ENCODE measurements at regions not wholly inside any gene's neighbourhood (a gene's known extent, or its start where the extent isn't known, plus 50 kb on each side); places are given as distances from the start of the nearest gene placed in this dataset.

DNA sequence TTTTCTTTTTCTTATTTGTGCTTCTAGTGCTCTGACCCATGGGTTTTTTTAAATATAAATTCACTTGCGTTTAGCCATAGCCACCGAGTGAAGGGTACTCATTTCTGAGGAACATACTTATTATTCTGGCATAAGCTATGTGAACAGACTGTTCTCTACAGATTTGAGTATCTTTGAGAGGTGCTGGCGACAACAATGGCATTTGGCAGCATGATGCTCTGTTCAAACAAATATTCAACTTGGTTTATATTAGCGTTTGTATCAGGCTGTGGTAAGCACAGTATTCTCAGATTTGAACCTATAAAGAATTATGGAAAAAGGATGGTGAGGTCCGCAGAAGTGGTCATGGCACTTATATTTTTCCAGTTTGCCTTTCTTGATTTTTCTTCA is 108.7 kb upstream of the LIMCH1 start:
- intact Hi-C loops (cut with micrococcal nuclease; ENCODE audit: unreplicated experiment) = no loop called here
- no peaks in the 10 kb centered on the region for H3K79me2 ChIP-seq (ENCODE audit: control insufficient read depth, insufficient read depth, low read length)
- H3K27me3 ChIP-seq (replicated peaks in 1 of 2; ENCODE audit: control insufficient read depth in 2 of 2, insufficient read depth in 2 of 2, low read length in 1 of 2) = no peaks in the 10 kb centered on the region; a peak in 1 of 4 replicates
- ChIA-PET CTCF (no interaction called here), POLR2A (no interaction called here), SMC1A (ENCODE audit: uncharacterized antibody, unreplicated experiment) (no interaction called here), RAD21 (ENCODE audit: unreplicated experiment) (no interaction called here)
- no peak overlapping the region for H3K9ac ChIP-seq (ENCODE audit: control insufficient read depth, insufficient read depth, low read length)
- H3K4me2 ChIP-seq (ENCODE audit: control insufficient read depth, insufficient read depth) = no peak overlapping the region
- no peaks in the 10 kb centered on the region for H3K36me3 ChIP-seq (ENCODE audit: control insufficient read depth in 2 of 2, insufficient read depth in 2 of 2, low read length in 1 of 2)
- in situ Hi-C loops (cut with MboI) = no loop called here
- no TSS peak for BruUV-seq (replicated peaks)
- H3K27ac ChIP-seq (ENCODE audit: control insufficient read depth, insufficient read depth) = no peak overlapping the region
- DNase-seq (ENCODE audit: low read depth, low spot score) (no peak), ATAC-seq (no peak), FAIRE-seq (no peak)
- no peaks in the 10 kb centered on the region for H3K9me3 ChIP-seq (replicated peaks; ENCODE audit: control insufficient read depth, insufficient read depth, low read length)
- H4K20me1 ChIP-seq (ENCODE audit: control insufficient read depth, insufficient read depth) = no peaks in the 10 kb centered on the region
- H2AFZ ChIP-seq (ENCODE audit: control insufficient read depth, low read depth, low read length) = no peak overlapping the region
- no peak for TF ChIP-seq EED (IDR thresholded peaks at IDR 0.05; ENCODE audit: low read depth)
- no peak for TF ChIP-seq IRF4 (IDR thresholded peaks at IDR 0.05; ENCODE audit: low read depth, low read length)
- TF ChIP-seq, protein P1, sequence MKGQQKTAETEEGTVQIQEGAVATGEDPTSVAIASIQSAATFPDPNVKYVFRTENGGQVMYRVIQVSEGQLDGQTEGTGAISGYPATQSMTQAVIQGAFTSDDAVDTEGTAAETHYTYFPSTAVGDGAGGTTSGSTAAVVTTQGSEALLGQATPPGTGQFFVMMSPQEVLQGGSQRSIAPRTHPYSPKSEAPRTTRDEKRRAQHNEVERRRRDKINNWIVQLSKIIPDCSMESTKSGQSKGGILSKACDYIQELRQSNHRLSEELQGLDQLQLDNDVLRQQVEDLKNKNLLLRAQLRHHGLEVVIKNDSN (IDR thresholded peaks at IDR 0.05; ENCODE audit: borderline replicate concordance, extremely low read length, insufficient read depth, low read depth, low read length) = no peak
- TF ChIP-seq, protein P2, sequence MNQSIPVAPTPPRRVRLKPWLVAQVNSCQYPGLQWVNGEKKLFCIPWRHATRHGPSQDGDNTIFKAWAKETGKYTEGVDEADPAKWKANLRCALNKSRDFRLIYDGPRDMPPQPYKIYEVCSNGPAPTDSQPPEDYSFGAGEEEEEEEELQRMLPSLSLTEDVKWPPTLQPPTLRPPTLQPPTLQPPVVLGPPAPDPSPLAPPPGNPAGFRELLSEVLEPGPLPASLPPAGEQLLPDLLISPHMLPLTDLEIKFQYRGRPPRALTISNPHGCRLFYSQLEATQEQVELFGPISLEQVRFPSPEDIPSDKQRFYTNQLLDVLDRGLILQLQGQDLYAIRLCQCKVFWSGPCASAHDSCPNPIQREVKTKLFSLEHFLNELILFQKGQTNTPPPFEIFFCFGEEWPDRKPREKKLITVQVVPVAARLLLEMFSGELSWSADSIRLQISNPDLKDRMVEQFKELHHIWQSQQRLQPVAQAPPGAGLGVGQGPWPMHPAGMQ (IDR thresholded peaks at IDR 0.05; ENCODE audit: borderline replicate concordance) = no peak
- TF ChIP-seq, protein P3, sequence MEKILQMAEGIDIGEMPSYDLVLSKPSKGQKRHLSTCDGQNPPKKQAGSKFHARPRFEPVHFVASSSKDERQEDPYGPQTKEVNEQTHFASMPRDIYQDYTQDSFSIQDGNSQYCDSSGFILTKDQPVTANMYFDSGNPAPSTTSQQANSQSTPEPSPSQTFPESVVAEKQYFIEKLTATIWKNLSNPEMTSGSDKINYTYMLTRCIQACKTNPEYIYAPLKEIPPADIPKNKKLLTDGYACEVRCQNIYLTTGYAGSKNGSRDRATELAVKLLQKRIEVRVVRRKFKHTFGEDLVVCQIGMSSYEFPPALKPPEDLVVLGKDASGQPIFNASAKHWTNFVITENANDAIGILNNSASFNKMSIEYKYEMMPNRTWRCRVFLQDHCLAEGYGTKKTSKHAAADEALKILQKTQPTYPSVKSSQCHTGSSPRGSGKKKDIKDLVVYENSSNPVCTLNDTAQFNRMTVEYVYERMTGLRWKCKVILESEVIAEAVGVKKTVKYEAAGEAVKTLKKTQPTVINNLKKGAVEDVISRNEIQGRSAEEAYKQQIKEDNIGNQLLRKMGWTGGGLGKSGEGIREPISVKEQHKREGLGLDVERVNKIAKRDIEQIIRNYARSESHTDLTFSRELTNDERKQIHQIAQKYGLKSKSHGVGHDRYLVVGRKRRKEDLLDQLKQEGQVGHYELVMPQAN (conservative IDR thresholded peaks at IDR 0.05) = no peak
- no peak for TF ChIP-seq GATAD2B (conservative IDR thresholded peaks at IDR 0.05; ENCODE audit: low read depth)
- TF ChIP-seq, protein P4, sequence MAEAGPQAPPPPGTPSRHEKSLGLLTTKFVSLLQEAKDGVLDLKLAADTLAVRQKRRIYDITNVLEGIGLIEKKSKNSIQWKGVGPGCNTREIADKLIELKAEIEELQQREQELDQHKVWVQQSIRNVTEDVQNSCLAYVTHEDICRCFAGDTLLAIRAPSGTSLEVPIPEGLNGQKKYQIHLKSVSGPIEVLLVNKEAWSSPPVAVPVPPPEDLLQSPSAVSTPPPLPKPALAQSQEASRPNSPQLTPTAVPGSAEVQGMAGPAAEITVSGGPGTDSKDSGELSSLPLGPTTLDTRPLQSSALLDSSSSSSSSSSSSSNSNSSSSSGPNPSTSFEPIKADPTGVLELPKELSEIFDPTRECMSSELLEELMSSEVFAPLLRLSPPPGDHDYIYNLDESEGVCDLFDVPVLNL (IDR thresholded peaks at IDR 0.05; ENCODE audit: low read depth, low read length) = no peak
- no peak for TF ChIP-seq TARDBP (IDR thresholded peaks at IDR 0.05; ENCODE audit: borderline replicate concordance)
- no peak for TF ChIP-seq PAX8 (IDR thresholded peaks at IDR 0.05)
- no peak for TF ChIP-seq CREB1 (IDR thresholded peaks at IDR 0.05; ENCODE audit: low read depth)
- no peak for TF ChIP-seq TCF12 (IDR thresholded peaks at IDR 0.05; ENCODE audit: low read depth, low read length)
- no peak for TF ChIP-seq RELA (IDR thresholded peaks at IDR 0.05; ENCODE audit: borderline replicate concordance, partially characterized antibody)
- TF ChIP-seq SP1 (IDR thresholded peaks at IDR 0.05; ENCODE audit: low read depth, low read length) = no peak
- H3K4me1 ChIP-seq (ENCODE audit: control insufficient read depth, insufficient read depth, low read length) = no peaks in the 10 kb centered on the region
- H3K4me3 ChIP-seq = no peak overlapping the region
- 16% methylated on average over 5 of the region's 5 CpGs for WGBS (ENCODE audit: insufficient coverage, insufficient replicate concordance, low lambda C conversion rate, missing lambda C conversion rate)
